Fibroblast of the aortic adventitia (primary cell): ENCODE measurements at regions not wholly inside any gene's neighbourhood (a gene's known extent, or its start where the extent isn't known, plus 50 kb on each side); places are given as distances from the start of the nearest gene placed in this dataset.

Experiments
- DNase-seq: peaks from one replicate; pipeline ENCODE4 v3.0.0-alpha.2; 2010; ENCODE audit warnings: low read depth
- H3K4me3 ChIP-seq: 2 replicates; pipeline ENCODE4 v1.5.1; 2011; ENCODE audit warnings: low read depth, mild to moderate bottlenecking, control low read depth, low read length, moderate library complexity
- CTCF ChIP-seq: IDR thresholded peaks from 2 replicates; pipeline ENCODE4 v1.5.1; 2011; ENCODE audit warnings: mild to moderate bottlenecking, low read length, control low read depth, inconsistent platforms; ENCODE audit not compliant: insufficient read depth

GRCh38 chr5:124538931-124539330 lies 207.5 kb downstream of the ZNF608 start:
- DNase-seq: no peak
- H3K4me3 ChIP-seq: no peak overlapping the region
- no peak for TF ChIP-seq CTCF

- DNase-seq: no peak
- H3K4me3 ChIP-seq: no peak overlapping the region
- no peak for TF ChIP-seq CTCF
Measured at GRCh38 chr5:124538191-124538590, 208.2 kb downstream of the ZNF608 start.

- TF ChIP-seq CTCF: no peak
- DNase-seq: no peak
- H3K4me3 ChIP-seq: no peak overlapping the region
Measured at GRCh38 chr5:124537522-124537921, 208.9 kb downstream of the ZNF608 start.

GRCh38 chr5:124537107-124537506 lies 209.3 kb downstream of the ZNF608 start:
- DNase-seq: no peak
- TF ChIP-seq CTCF: no peak

GRCh38 chr5:124536333-124536732 lies 210.1 kb downstream of the ZNF608 start:
- TF ChIP-seq CTCF: no peak
- DNase-seq: no peak
- no peak overlapping the region for H3K4me3 ChIP-seq

More at GRCh38 chr5:124537107-124537506, 209.3 kb downstream of the ZNF608 start:
- H3K4me3 ChIP-seq: no peak overlapping the region

GRCh38 chr5:124530916-124531315 lies 215.5 kb downstream of the ZNF608 start:
- H3K4me3 ChIP-seq: no peak overlapping the region
- no peak for TF ChIP-seq CTCF
- DNase-seq: no peak

GRCh38 chr5:124528838-124529237 lies 217.6 kb downstream of the ZNF608 start:
- DNase-seq: no peak

More at GRCh38 chr5:124528838-124529237, 217.6 kb downstream of the ZNF608 start:
- no peak for TF ChIP-seq CTCF
- no peak overlapping the region for H3K4me3 ChIP-seq
